ENCODE measurements at regions not wholly inside any gene's neighbourhood (a gene's known extent, or its start where the extent isn't known, plus 50 kb on each side); places are given as distances from the start of the nearest gene placed in this dataset.

GRCh38 chr4:24104158-24104565 lies 214.3 kb upstream of the PPARGC1A start:
- DNase-seq (ENCODE audit: unreplicated experiment): peak; percentile 26
- H3K4me1 Mint-ChIP-seq (ENCODE audit: insufficient read depth, unreplicated experiment): peaks cover 26% of the 10 kb centered on the region
- H3K27ac Mint-ChIP-seq (ENCODE audit: low read depth, unreplicated experiment): peak overlapping the region; percentile 98
- ChIA-PET CTCF (interaction anchor here (0.6 to 3.4 kb wide), 4 partner anchors 14 to 947 kb away, joined by 3 to 19 read pairs (median 3); no protein-coding TSS in a partner anchor), POLR2A (interaction anchor here (1.1 to 4.1 kb wide), 7 partner anchors 10 to 246 kb away, joined by 3 to 24 read pairs (median 6); no protein-coding TSS in a partner anchor)
- no peaks in the 10 kb centered on the region for H3K9me3 Mint-ChIP-seq (ENCODE audit: unreplicated experiment)
- TF ChIP-seq CTCF (IDR thresholded peaks at IDR 0.05; ENCODE audit: unreplicated experiment): no peak
- no peaks in the 10 kb centered on the region for H3K27me3 Mint-ChIP-seq (ENCODE audit: insufficient read depth, unreplicated experiment)
- intact Hi-C loops (cut with micrococcal nuclease): loop anchor here (10.0 kb wide), 1 partner anchor 221 kb away; no protein-coding TSS in a partner anchor
- H3K4me3 Mint-ChIP-seq (ENCODE audit: unreplicated experiment): no peak overlapping the region
- no TSS peak for BruUV-seq (replicated peaks)
- H3K36me3 Mint-ChIP-seq (ENCODE audit: insufficient read depth, unreplicated experiment): no peaks in the 10 kb centered on the region

GRCh38 chr4:24103434-24104157 lies 213.7 kb upstream of the PPARGC1A start:
- no peaks in the 10 kb centered on the region for H3K9me3 Mint-ChIP-seq (ENCODE audit: unreplicated experiment)
- peaks cover 26% of the 10 kb centered on the region for H3K4me1 Mint-ChIP-seq (ENCODE audit: insufficient read depth, unreplicated experiment)
- ChIA-PET CTCF (interaction anchor here (0.6 to 3.4 kb wide), 5 partner anchors 13 to 946 kb away, joined by 3 to 19 read pairs (median 3); no protein-coding TSS in a partner anchor), POLR2A (interaction anchor here (0.7 to 4.1 kb wide), 6 partner anchors 9 to 213 kb away, joined by 3 to 24 read pairs (median 6); partner anchors contain the start of gene PPARGC1A)
- intact Hi-C loops (cut with micrococcal nuclease): loop anchor here (10.0 kb wide), 1 partner anchor 221 kb away; no protein-coding TSS in a partner anchor
- no peak for TF ChIP-seq CTCF (IDR thresholded peaks at IDR 0.05; ENCODE audit: unreplicated experiment)
- H3K27me3 Mint-ChIP-seq (ENCODE audit: insufficient read depth, unreplicated experiment): no peaks in the 10 kb centered on the region
- H3K4me3 Mint-ChIP-seq (ENCODE audit: unreplicated experiment): no peak overlapping the region
- no peaks in the 10 kb centered on the region for H3K36me3 Mint-ChIP-seq (ENCODE audit: insufficient read depth, unreplicated experiment)
- DNase-seq (ENCODE audit: unreplicated experiment): no peak
- peak overlapping the region; percentile 98 for H3K27ac Mint-ChIP-seq (ENCODE audit: low read depth, unreplicated experiment)
- no TSS peak for BruUV-seq (replicated peaks)

- BruUV-seq (replicated peaks): no TSS peak
- peaks cover 26% of the 10 kb centered on the region for H3K4me1 Mint-ChIP-seq (ENCODE audit: insufficient read depth, unreplicated experiment)
- CTCF ChIA-PET: interaction anchor here (0.8 to 3.4 kb wide), 2 partner anchors 49 to 316 kb away, joined by 4 to 19 read pairs; no protein-coding TSS in a partner anchor
- no peak overlapping the region for H3K27ac Mint-ChIP-seq (ENCODE audit: low read depth, unreplicated experiment)
- H3K4me3 Mint-ChIP-seq (ENCODE audit: unreplicated experiment): no peak overlapping the region
- no peak for TF ChIP-seq CTCF (IDR thresholded peaks at IDR 0.05; ENCODE audit: unreplicated experiment)
- H3K27me3 Mint-ChIP-seq (ENCODE audit: insufficient read depth, unreplicated experiment): no peaks in the 10 kb centered on the region
- POLR2A ChIA-PET: interaction anchor here (0.6 to 4.1 kb wide), 3 partner anchors 8 to 107 kb away, joined by 3 to 24 read pairs (median 3); no protein-coding TSS in a partner anchor
- no peaks in the 10 kb centered on the region for H3K9me3 Mint-ChIP-seq (ENCODE audit: unreplicated experiment)
- intact Hi-C loops (cut with micrococcal nuclease): loop anchor here (10.0 kb wide), 1 partner anchor 222 kb away; no protein-coding TSS in a partner anchor
- H3K36me3 Mint-ChIP-seq (ENCODE audit: insufficient read depth, unreplicated experiment): no peaks in the 10 kb centered on the region
- DNase-seq (ENCODE audit: unreplicated experiment): no peak
Observed at GRCh38 chr4:24102621-24103020, 212.8 kb upstream of the PPARGC1A start.

- intact Hi-C loops (cut with micrococcal nuclease): no loop called here
- Mint-ChIP-seq H3K27ac (ENCODE audit: low read depth, unreplicated experiment) (no peak overlapping the region), H3K36me3 (ENCODE audit: insufficient read depth, unreplicated experiment) (no peaks in the 10 kb centered on the region), H3K4me3 (ENCODE audit: unreplicated experiment) (no peak overlapping the region), H3K27me3 (ENCODE audit: insufficient read depth, unreplicated experiment) (no peaks in the 10 kb centered on the region), H3K4me1 (ENCODE audit: insufficient read depth, unreplicated experiment) (no peaks in the 10 kb centered on the region), H3K9me3 (ENCODE audit: unreplicated experiment) (no peaks in the 10 kb centered on the region)
- CTCF ChIA-PET: interaction anchor here (0.6 to 0.7 kb wide), 2 partner anchors 114 to 1349 kb away, joined by 4 read pairs; no protein-coding TSS in a partner anchor
- POLR2A ChIA-PET: no interaction called here
- no TSS peak for BruUV-seq (replicated peaks)
- no peak for TF ChIP-seq CTCF (IDR thresholded peaks at IDR 0.05; ENCODE audit: unreplicated experiment)
- DNase-seq (ENCODE audit: unreplicated experiment): no peak
Observed at GRCh38 chr4:24096603-24097002, 206.8 kb upstream of the PPARGC1A start.
